GM21423 (cell line): ENCODE measurements at regions not wholly inside any gene's neighbourhood (a gene's known extent, or its start where the extent isn't known, plus 50 kb on each side); places are given as distances from the start of the nearest gene placed in this dataset.

Source experiments
- ATAC-seq: cut with Tn5 transposase; IDR thresholded peaks from one replicate; pipeline ENCODE4 v1.9.1; 2021; ENCODE audit warnings: mild to moderate bottlenecking, moderate library complexity; ENCODE audit not compliant: unreplicated experiment

- no peak for ATAC-seq
Measured at GRCh38 chr3:193754719-193755118, 161.7 kb downstream of the OPA1 start.

- ATAC-seq = no peak
Measured at GRCh38 chr3:193756536-193756935, 163.5 kb downstream of the OPA1 start.

- ATAC-seq = no peak
Measured at GRCh38 chr3:193757457-193757856, 164.4 kb downstream of the OPA1 start.

GRCh38 chr3:193761969-193762368, 169.0 kb downstream of the OPA1 start:
- no peak for ATAC-seq

GRCh38 chr3:193762657-193763056, 169.6 kb downstream of the OPA1 start:
- no peak for ATAC-seq

GRCh38 chr3:193764959-193765358, 172.0 kb downstream of the OPA1 start:
- ATAC-seq = no peak

- no peak for ATAC-seq
Measured at GRCh38 chr3:193767353-193768069, 174.5 kb downstream of the OPA1 start.

GRCh38 chr3:193768070-193768394, 175.0 kb downstream of the OPA1 start:
- ATAC-seq = no peak

- ATAC-seq = no peak
Measured at GRCh38 chr3:193769437-193769836, 176.4 kb downstream of the OPA1 start.

- ATAC-seq = no peak
Measured at GRCh38 chr3:193771011-193771652, 178.1 kb downstream of the OPA1 start.

- no peak for ATAC-seq
Measured at GRCh38 chr3:193771653-193772421, 178.8 kb downstream of the OPA1 start.

- no peak for ATAC-seq
Measured at GRCh38 chr3:193772422-193772763, 179.4 kb downstream of the OPA1 start.

- ATAC-seq = no peak
Measured at GRCh38 chr3:193773266-193774220, 180.5 kb downstream of the OPA1 start.

- no peak for ATAC-seq
Measured at GRCh38 chr3:193774272-193774915, 181.4 kb downstream of the OPA1 start.

GRCh38 chr3:193774916-193775285, 181.9 kb downstream of the OPA1 start:
- ATAC-seq = no peak

- ATAC-seq = no peak
Measured at GRCh38 chr3:193775421-193776077, 182.5 kb downstream of the OPA1 start.

- ATAC-seq = no peak
Measured at GRCh38 chr3:193776626-193777358, 183.8 kb downstream of the OPA1 start.

- ATAC-seq = no peak
Measured at GRCh38 chr3:193777524-193777923, 184.5 kb downstream of the OPA1 start.

- ATAC-seq = no peak
Measured at GRCh38 chr3:193778676-193779075, 185.7 kb downstream of the OPA1 start.
